Smooth muscle cell (in vitro differentiated cells): ENCODE measurements at regions not wholly inside any gene's neighbourhood (a gene's known extent, or its start where the extent isn't known, plus 50 kb on each side); places are given as distances from the start of the nearest gene placed in this dataset.

Experiments used
- DNase-seq: peaks from one replicate; lab custom pipeline; 2025; ENCODE audit not compliant: unreplicated experiment; lab: John Stamatoyannopoulos, UW
- H2AFZ ChIP-seq: fragments of 200-600 bp; sonication (generic); 2 replicates; pipeline ENCODE4 v1.6.0; 2016; ENCODE audit warnings: antibody characterized with exemption, low read depth, mild to moderate bottlenecking
- H3F3A ChIP-seq: fragments of 200-600 bp; sonication (generic); 2 replicates; pipeline ENCODE4 v1.6.0; 2017; ENCODE audit warnings: antibody characterized with exemption, low read depth
- H3K27ac ChIP-seq: fragments of 200-600 bp; sonication (generic); 2 replicates; pipeline ENCODE4 v1.5.1; 2016; ENCODE audit warnings: low read depth, mild to moderate bottlenecking
- H3K27me3 ChIP-seq: fragments of 200-600 bp; sonication (generic); 2 replicates; pipeline ENCODE4 v1.6.1; 2016; ENCODE audit warnings: low read depth, mild to moderate bottlenecking
- H3K36me3 ChIP-seq: fragments of 200-600 bp; sonication (generic); 2 replicates; pipeline ENCODE4 v1.5.1; 2016; ENCODE audit warnings: low read depth
- H3K4me1 ChIP-seq: fragments of 200-600 bp; sonication (generic); 2 replicates; pipeline ENCODE4 v1.5.1; 2016; ENCODE audit warnings: low read depth
- H3K4me2 ChIP-seq: fragments of 200-600 bp; sonication (generic); 2 replicates; pipeline ENCODE4 v1.6.0; 2016; ENCODE audit warnings: mild to moderate bottlenecking
- H3K4me3 ChIP-seq: fragments of 200-600 bp; sonication (generic); 2 replicates; pipeline ENCODE4 v1.5.1; 2016; ENCODE audit warnings: mild to moderate bottlenecking
- H3K79me2 ChIP-seq: fragments of 200-600 bp; sonication (generic); 2 replicates; pipeline ENCODE4 v1.6.0; 2016; ENCODE audit warnings: low read depth, mild to moderate bottlenecking
- H3K9ac ChIP-seq: fragments of 200-600 bp; sonication (generic); 2 replicates; pipeline ENCODE4 v1.6.0; 2016; ENCODE audit warnings: low read depth
- H3K9me3 ChIP-seq: fragments of 200-600 bp; sonication (generic); replicated peaks from 2 replicates; pipeline ENCODE4 v1.5.1; 2016; ENCODE audit warnings: low read depth
- H4K20me1 ChIP-seq: fragments of 200-600 bp; sonication (generic); 2 replicates; pipeline ENCODE4 v1.6.0; 2016; ENCODE audit warnings: low read depth
- CTCF ChIP-seq: fragments of 200-600 bp; sonication (generic); IDR thresholded peaks from 2 replicates; pipeline ENCODE4 v1.5.1; 2017; ENCODE audit warnings: borderline replicate concordance, mild to moderate bottlenecking, antibody characterized with exemption; ENCODE audit not compliant: insufficient read depth, poor library complexity, severe bottlenecking
- WGBS: methylation state at CpG from one replicate; pipeline ENCODE4 v1.1.7; 2016; ENCODE audit warnings: low lambda C conversion rate; 5-methylcytosine and 5-hydroxymethylcytosine counted together

GRCh38 chr9:82565188-82565969 is 497.6 kb downstream of the RASEF start:
- Histone ChIP-seq H3K4me2 (no peak overlapping the region), H3F3A (no peaks in the 10 kb centered on the region), H3K4me3 (no peak overlapping the region), H3K27ac (no peak overlapping the region), H3K4me1 (no peaks in the 10 kb centered on the region), H3K79me2 (no peaks in the 10 kb centered on the region), H3K9ac (no peak overlapping the region), H3K9me3 (no peaks in the 10 kb centered on the region), H3K36me3 (no peaks in the 10 kb centered on the region), H2AFZ (no peak overlapping the region), H3K27me3 (peaks cover 16% of the 10 kb centered on the region), H4K20me1 (no peaks in the 10 kb centered on the region)
- TF ChIP-seq CTCF: no peak
- no peak for DNase-seq
- 88% methylated on average over 6 of the region's 6 CpGs for WGBS

GRCh38 chr9:82567953-82568352 is 495.0 kb downstream of the RASEF start:
- Histone ChIP-seq H3K9me3 (no peaks in the 10 kb centered on the region), H3K79me2 (no peaks in the 10 kb centered on the region), H3K36me3 (no peaks in the 10 kb centered on the region), H2AFZ (no peak overlapping the region), H3K27me3 (peaks cover 25% of the 10 kb centered on the region), H3K4me1 (no peaks in the 10 kb centered on the region), H4K20me1 (no peaks in the 10 kb centered on the region), H3F3A (no peaks in the 10 kb centered on the region), H3K27ac (no peak overlapping the region), H3K9ac (no peak overlapping the region), H3K4me2 (no peak overlapping the region), H3K4me3 (no peak overlapping the region)
- DNase-seq: no peak
- no peak for TF ChIP-seq CTCF
- 81% methylated on average over 3 of the region's 3 CpGs for WGBS

GRCh38 chr9:82570226-82570625 is 492.7 kb downstream of the RASEF start:
- no peak for TF ChIP-seq CTCF
- no peaks in the 10 kb centered on the region for H3K79me2 ChIP-seq
- H3K4me3 ChIP-seq: no peak overlapping the region
- no peak overlapping the region for H3K4me2 ChIP-seq
- no peaks in the 10 kb centered on the region for H3F3A ChIP-seq
- no peaks in the 10 kb centered on the region for H3K36me3 ChIP-seq
- H4K20me1 ChIP-seq: no peaks in the 10 kb centered on the region
- H3K9me3 ChIP-seq: peaks cover 4% of the 10 kb centered on the region
- peaks cover 19% of the 10 kb centered on the region for H3K27me3 ChIP-seq
- H3K4me1 ChIP-seq: no peaks in the 10 kb centered on the region
- no peak overlapping the region for H3K27ac ChIP-seq
- no peak overlapping the region for H3K9ac ChIP-seq
- no peak for DNase-seq
- no peak overlapping the region for H2AFZ ChIP-seq

DNA sequence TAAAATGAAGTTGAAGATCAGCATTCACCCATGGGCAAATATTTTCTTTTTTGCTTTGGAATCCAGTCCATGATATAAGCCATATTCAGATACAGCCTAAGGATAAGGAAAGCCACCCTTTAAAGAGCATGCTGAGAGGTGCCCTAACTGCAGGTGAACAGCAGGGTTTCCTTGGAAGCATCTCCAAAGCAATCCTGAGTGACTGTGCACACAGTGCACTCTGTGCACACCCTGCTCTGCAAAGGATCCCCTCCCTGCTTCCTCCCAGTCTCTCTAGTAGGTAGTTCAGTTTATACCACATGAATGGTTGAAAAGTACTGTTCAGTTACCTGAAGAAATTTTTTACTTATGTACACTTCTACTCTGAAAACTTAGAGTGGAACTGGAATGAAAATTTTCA is 491.4 kb downstream of the RASEF start:
- no peak overlapping the region for H3K4me2 ChIP-seq
- no peaks in the 10 kb centered on the region for H3K36me3 ChIP-seq
- no peak for DNase-seq
- H3K9me3 ChIP-seq: peaks cover 4% of the 10 kb centered on the region
- no peak overlapping the region for H3K9ac ChIP-seq
- no peaks in the 10 kb centered on the region for H3K4me1 ChIP-seq
- H3K27me3 ChIP-seq: peaks cover 9% of the 10 kb centered on the region
- no peak overlapping the region for H3K4me3 ChIP-seq
- TF ChIP-seq CTCF: no peak
- no peaks in the 10 kb centered on the region for H3F3A ChIP-seq
- no peaks in the 10 kb centered on the region for H4K20me1 ChIP-seq
- no peaks in the 10 kb centered on the region for H3K79me2 ChIP-seq
- no peak overlapping the region for H3K27ac ChIP-seq
- H2AFZ ChIP-seq: no peak overlapping the region
